ENCODE measurements at regions not wholly inside any gene's neighbourhood (a gene's known extent, or its start where the extent isn't known, plus 50 kb on each side); places are given as distances from the start of the nearest gene placed in this dataset.

DNA sequence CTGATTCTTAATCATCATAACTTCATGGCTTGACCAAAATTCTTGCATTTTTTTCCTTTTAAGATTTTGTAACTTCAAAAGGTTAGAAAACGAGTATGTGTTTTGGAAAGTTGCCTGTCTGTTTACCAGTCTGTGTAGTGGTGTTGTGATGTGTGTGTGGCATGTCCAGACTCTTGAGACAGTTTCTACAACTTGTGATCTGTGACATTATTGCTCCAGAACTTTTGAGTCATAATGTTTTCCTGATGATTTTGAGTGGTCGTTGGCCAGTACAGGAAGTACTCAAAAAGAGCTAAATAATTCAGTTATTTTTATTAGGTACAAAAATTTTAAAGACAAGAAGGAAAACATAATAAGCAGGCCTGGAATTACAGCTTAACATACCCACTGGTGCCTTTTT is 229.0 kb upstream of the C2CD4B start:
- no peak overlapping the region for H2AFZ ChIP-seq
- peaks cover 8% of the 10 kb centered on the region; the same call in 1 of the 2 replicates for H3K79me2 ChIP-seq (ENCODE audit: low read depth)
- H3K27ac ChIP-seq, result no peak overlapping the region
- no peaks in the 10 kb centered on the region for H3K9me2 ChIP-seq (ENCODE audit: insufficient read depth)
- no peaks in the 10 kb centered on the region for H3K27me3 ChIP-seq (ENCODE audit: insufficient read depth, low read depth)
- no peaks in the 10 kb centered on the region for H3K9me3 ChIP-seq (ENCODE audit: insufficient read depth, low read depth)
- ChIA-PET CTCF (no interaction called here), POLR2A (ENCODE audit: unreplicated experiment) (no interaction called here)
- H3K4me2 ChIP-seq, result no peak overlapping the region
- DNase-seq, result no peak
- intact Hi-C loops (cut with micrococcal nuclease; ENCODE audit: unreplicated experiment), result loop anchor here (5.0 kb wide), 4 partner anchors 78 to 363 kb away; no protein-coding TSS in a partner anchor
- H4K20me1 ChIP-seq (ENCODE audit: insufficient read depth), result no peaks in the 10 kb centered on the region
- no peak for TF ChIP-seq EZH2 (IDR thresholded peaks at IDR 0.05; ENCODE audit: low read depth)
- TF ChIP-seq, protein P1, sequence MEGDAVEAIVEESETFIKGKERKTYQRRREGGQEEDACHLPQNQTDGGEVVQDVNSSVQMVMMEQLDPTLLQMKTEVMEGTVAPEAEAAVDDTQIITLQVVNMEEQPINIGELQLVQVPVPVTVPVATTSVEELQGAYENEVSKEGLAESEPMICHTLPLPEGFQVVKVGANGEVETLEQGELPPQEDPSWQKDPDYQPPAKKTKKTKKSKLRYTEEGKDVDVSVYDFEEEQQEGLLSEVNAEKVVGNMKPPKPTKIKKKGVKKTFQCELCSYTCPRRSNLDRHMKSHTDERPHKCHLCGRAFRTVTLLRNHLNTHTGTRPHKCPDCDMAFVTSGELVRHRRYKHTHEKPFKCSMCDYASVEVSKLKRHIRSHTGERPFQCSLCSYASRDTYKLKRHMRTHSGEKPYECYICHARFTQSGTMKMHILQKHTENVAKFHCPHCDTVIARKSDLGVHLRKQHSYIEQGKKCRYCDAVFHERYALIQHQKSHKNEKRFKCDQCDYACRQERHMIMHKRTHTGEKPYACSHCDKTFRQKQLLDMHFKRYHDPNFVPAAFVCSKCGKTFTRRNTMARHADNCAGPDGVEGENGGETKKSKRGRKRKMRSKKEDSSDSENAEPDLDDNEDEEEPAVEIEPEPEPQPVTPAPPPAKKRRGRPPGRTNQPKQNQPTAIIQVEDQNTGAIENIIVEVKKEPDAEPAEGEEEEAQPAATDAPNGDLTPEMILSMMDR (conservative IDR thresholded peaks at IDR 0.05), result no peak
- no peak overlapping the region for H3K4me3 ChIP-seq
- H3K4me1 ChIP-seq (replicated peaks; ENCODE audit: insufficient read depth), result no peaks in the 10 kb centered on the region
- H3F3A ChIP-seq (ENCODE audit: insufficient read depth, low read depth), result no peaks in the 10 kb centered on the region
- no peaks in the 10 kb centered on the region for H3K36me3 ChIP-seq (ENCODE audit: low read depth)
- BruUV-seq (replicated peaks), result no TSS peak

DNA sequence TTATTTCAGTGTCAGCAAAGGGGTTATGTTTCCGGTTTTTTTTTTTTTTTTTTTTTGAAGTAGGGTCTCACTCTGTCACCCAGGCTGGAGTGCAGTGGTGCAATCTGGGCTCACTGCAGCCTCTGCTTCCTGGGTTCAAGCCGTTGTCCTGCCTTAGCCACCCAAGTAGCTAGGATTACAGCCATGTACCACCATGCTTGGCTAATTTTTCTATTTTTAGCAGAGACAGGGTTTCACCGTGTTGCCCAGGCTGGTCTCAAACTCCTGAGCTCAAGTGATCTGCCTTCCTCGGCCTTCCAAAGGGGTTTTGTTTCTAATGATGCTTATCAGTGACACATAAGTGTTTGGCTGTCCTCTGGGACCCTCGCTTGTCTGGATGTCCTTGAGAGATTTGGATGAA is 235.7 kb upstream of the C2CD4B start:
- intact Hi-C loops (cut with micrococcal nuclease; ENCODE audit: unreplicated experiment), result no loop called here
- DNase-seq, result no peak
- no peak for TF ChIP-seq EZH2 (IDR thresholded peaks at IDR 0.05; ENCODE audit: low read depth)
- TF ChIP-seq, protein P1 (conservative IDR thresholded peaks at IDR 0.05), result no peak
- Histone ChIP-seq H4K20me1 (ENCODE audit: insufficient read depth) (no peaks in the 10 kb centered on the region), H3K9me3 (ENCODE audit: insufficient read depth, low read depth) (0 out of 2 replicates have a peak, but pooled peaks cover 3% of the 10 kb centered on the region), H3K27ac (no peak overlapping the region), H3K4me2 (no peak overlapping the region), H3K4me1 (replicated peaks; ENCODE audit: insufficient read depth) (no peaks in the 10 kb centered on the region), H3F3A (ENCODE audit: insufficient read depth, low read depth) (no peaks in the 10 kb centered on the region), H3K36me3 (ENCODE audit: low read depth) (no peaks in the 10 kb centered on the region), H2AFZ (no peak overlapping the region), H3K9me2 (ENCODE audit: insufficient read depth) (no peaks in the 10 kb centered on the region), H3K4me3 (no peak overlapping the region), H3K27me3 (ENCODE audit: insufficient read depth, low read depth) (no peaks in the 10 kb centered on the region), H3K79me2 (ENCODE audit: low read depth) (no peaks in the 10 kb centered on the region)
- ChIA-PET POLR2A (ENCODE audit: unreplicated experiment) (no interaction called here), CTCF (no interaction called here)
- BruUV-seq (replicated peaks), result no TSS peak

DNA sequence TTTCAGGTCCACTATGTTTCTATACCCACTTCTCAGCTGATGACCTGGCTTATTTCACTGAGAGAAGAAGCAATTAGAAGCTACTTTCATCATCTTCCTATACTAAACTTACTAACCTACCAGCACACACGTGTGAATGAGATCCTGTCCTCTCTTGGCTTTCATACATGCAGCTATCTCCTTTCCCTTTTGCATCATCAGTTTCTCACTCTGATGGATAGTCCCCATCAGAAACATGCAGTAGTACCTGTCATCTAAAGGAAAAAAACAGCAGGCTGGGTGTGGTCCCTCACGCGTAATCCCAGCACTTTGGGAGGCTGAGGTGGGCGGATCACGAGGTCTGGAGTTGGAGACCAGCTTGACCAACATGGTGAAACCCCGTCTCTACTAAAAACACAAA is 237.6 kb upstream of the C2CD4B start:
- POLR2A ChIA-PET (ENCODE audit: unreplicated experiment), result no interaction called here
- no TSS peak for BruUV-seq (replicated peaks)

More for the DNA sequence above, 237.6 kb upstream of the C2CD4B start:
- TF ChIP-seq EZH2 (IDR thresholded peaks at IDR 0.05; ENCODE audit: low read depth), result no peak
- TF ChIP-seq, protein P1 (conservative IDR thresholded peaks at IDR 0.05), result no peak
- H3K9me2 ChIP-seq (ENCODE audit: insufficient read depth), result no peaks in the 10 kb centered on the region
- H3K9me3 ChIP-seq (ENCODE audit: insufficient read depth, low read depth), result 0 out of 2 replicates have a peak, but pooled peaks cover 3% of the 10 kb centered on the region
- H4K20me1 ChIP-seq (ENCODE audit: insufficient read depth), result no peaks in the 10 kb centered on the region
- H3F3A ChIP-seq (ENCODE audit: insufficient read depth, low read depth), result no peaks in the 10 kb centered on the region
- DNase-seq, result no peak
- no peaks in the 10 kb centered on the region for H3K36me3 ChIP-seq (ENCODE audit: low read depth)
- no peak overlapping the region for H3K4me3 ChIP-seq
- H3K4me1 ChIP-seq (replicated peaks; ENCODE audit: insufficient read depth), result no peaks in the 10 kb centered on the region
- no peaks in the 10 kb centered on the region for H3K79me2 ChIP-seq (ENCODE audit: low read depth)
- H3K27me3 ChIP-seq (ENCODE audit: insufficient read depth, low read depth), result no peaks in the 10 kb centered on the region
- no peak overlapping the region for H2AFZ ChIP-seq
- CTCF ChIA-PET, result no interaction called here
- intact Hi-C loops (cut with micrococcal nuclease; ENCODE audit: unreplicated experiment), result no loop called here
- no peak overlapping the region for H3K27ac ChIP-seq
- no peak overlapping the region for H3K4me2 ChIP-seq
